Neural progenitor cell (in vitro differentiated cells): ENCODE measurements at regions not wholly inside any gene's neighbourhood (a gene's known extent, or its start where the extent isn't known, plus 50 kb on each side); places are given as distances from the start of the nearest gene placed in this dataset.

Source experiments
- DNase-seq: peaks from one replicate; pipeline ENCODE4 v3.0.0-alpha.2; 2016; ENCODE audit warnings: low spot score
- H2AFZ ChIP-seq: fragments of 200-600 bp; sonication (generic); replicated peaks from 2 replicates; pipeline ENCODE4 v1.6.1; 2016; ENCODE audit warnings: antibody characterized with exemption
- H3F3A ChIP-seq: fragments of 200-600 bp; sonication (generic); 2 replicates; pipeline ENCODE4 v1.6.1; 2016; ENCODE audit warnings: antibody characterized with exemption, low read depth
- H3K27ac ChIP-seq: fragments of 200-600 bp; sonication (generic); 2 replicates; pipeline ENCODE4 v1.5.1; 2016; ENCODE audit warnings: mild to moderate bottlenecking
- H3K27me3 ChIP-seq: fragments of 200-600 bp; sonication (generic); 2 replicates; pipeline ENCODE4 v1.6.1; 2016; ENCODE audit warnings: mild to moderate bottlenecking, moderate library complexity
- H3K36me3 ChIP-seq: fragments of 200-600 bp; sonication (generic); 2 replicates; pipeline ENCODE4 v1.5.1; 2016
- H3K4me1 ChIP-seq: fragments of 200-600 bp; sonication (generic); 2 replicates; pipeline ENCODE4 v1.6.1; 2016; ENCODE audit warnings: mixed run types
- H3K4me2 ChIP-seq: fragments of 200-600 bp; sonication (generic); 2 replicates; pipeline ENCODE4 v1.6.1; 2016
- H3K4me3 ChIP-seq: fragments of 200-600 bp; sonication (generic); 2 replicates; pipeline ENCODE4 v1.5.1; 2016
- H3K79me2 ChIP-seq: fragments of 200-600 bp; sonication (generic); 2 replicates; pipeline ENCODE4 v1.6.1; 2016; ENCODE audit warnings: low read depth
- H3K9ac ChIP-seq: fragments of 200-600 bp; sonication (generic); 2 replicates; pipeline ENCODE4 v1.6.1; 2016
- H3K9me3 ChIP-seq: fragments of 200-600 bp; sonication (generic); 2 replicates; pipeline ENCODE4 v1.5.1; 2016; ENCODE audit warnings: low read depth
- H4K20me1 ChIP-seq: fragments of 200-600 bp; sonication (generic); 2 replicates; pipeline ENCODE4 v1.6.1; 2016; ENCODE audit warnings: low read depth
- H3K27ac Mint-ChIP-seq: 3 replicates; pipeline ENCODE4 v1.8.0; 2021; ENCODE audit warnings: mixed read lengths
- H3K27me3 Mint-ChIP-seq: 2 replicates; pipeline ENCODE4 v1.8.0; 2022; ENCODE audit warnings: low read depth, mild to moderate bottlenecking, inconsistent platforms, moderate library complexity, mixed read lengths; ENCODE audit not compliant: insufficient read depth
- H3K36me3 Mint-ChIP-seq: 3 replicates; pipeline ENCODE4 v1.8.0; 2021; ENCODE audit warnings: mixed read lengths
- H3K4me1 Mint-ChIP-seq: 3 replicates; pipeline ENCODE4 v1.8.0; 2021; ENCODE audit warnings: mixed read lengths
- H3K4me3 Mint-ChIP-seq: 3 replicates; pipeline ENCODE4 v1.8.0; 2021; ENCODE audit warnings: mild to moderate bottlenecking, moderate library complexity, mixed read lengths
- H3K9me3 Mint-ChIP-seq: 3 replicates; pipeline ENCODE4 v1.8.0; 2020; ENCODE audit warnings: mixed read lengths
- EZH2 ChIP-seq: fragments of 200-600 bp; sonication (generic); IDR thresholded peaks from 2 replicates; pipeline ENCODE4 v1.6.1; 2017; ENCODE audit warnings: antibody characterized with exemption, mild to moderate bottlenecking, moderate library complexity
- EZH2phosphoT487 ChIP-seq: fragments of 200-600 bp; sonication (generic); IDR thresholded peaks from 2 replicates; pipeline ENCODE4 v1.6.1; 2017; ENCODE audit warnings: antibody characterized with exemption
- TF ChIP-seq, protein P1 (sequence below): fragments of 200-600 bp; sonication (generic); IDR thresholded peaks from 2 replicates; pipeline ENCODE4 v1.5.1; 2017; ENCODE audit warnings: antibody characterized with exemption, mild to moderate bottlenecking

DNA sequence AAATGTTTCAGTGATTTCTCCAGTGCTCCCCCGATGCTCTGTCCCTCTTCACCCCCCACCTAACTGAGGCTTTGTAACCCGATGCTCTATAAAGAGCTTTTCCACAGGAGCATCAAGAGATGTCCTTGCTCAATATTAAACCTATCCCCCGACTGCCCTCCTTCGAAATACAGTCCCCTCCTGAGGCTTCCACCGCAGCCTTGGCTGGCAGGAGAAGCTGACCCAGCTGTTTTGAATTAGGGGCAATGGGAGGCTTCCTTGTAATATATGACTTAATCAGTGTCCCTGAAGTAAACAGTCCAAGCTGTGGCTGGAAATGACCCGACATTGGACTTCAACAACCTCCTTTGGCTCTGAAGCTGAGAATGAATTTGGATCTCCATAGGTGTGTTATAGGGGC lies 62.4 kb downstream of the TMEM30B start:
- H3K27ac Mint-ChIP-seq, result no peak overlapping the region
- no peaks in the 10 kb centered on the region for H3K27me3 ChIP-seq
- DNase-seq, result no peak
- H3K4me2 ChIP-seq, result no peak overlapping the region
- no peak overlapping the region for H3K9ac ChIP-seq
- H2AFZ ChIP-seq, result no peak overlapping the region
- H3K36me3 ChIP-seq, result no peaks in the 10 kb centered on the region
- H3K4me3 Mint-ChIP-seq, result no peak overlapping the region
- no peaks in the 10 kb centered on the region for H3K36me3 Mint-ChIP-seq
- H3F3A ChIP-seq, result no peaks in the 10 kb centered on the region
- H3K4me3 ChIP-seq, result no peak overlapping the region
- TF ChIP-seq, protein P1, sequence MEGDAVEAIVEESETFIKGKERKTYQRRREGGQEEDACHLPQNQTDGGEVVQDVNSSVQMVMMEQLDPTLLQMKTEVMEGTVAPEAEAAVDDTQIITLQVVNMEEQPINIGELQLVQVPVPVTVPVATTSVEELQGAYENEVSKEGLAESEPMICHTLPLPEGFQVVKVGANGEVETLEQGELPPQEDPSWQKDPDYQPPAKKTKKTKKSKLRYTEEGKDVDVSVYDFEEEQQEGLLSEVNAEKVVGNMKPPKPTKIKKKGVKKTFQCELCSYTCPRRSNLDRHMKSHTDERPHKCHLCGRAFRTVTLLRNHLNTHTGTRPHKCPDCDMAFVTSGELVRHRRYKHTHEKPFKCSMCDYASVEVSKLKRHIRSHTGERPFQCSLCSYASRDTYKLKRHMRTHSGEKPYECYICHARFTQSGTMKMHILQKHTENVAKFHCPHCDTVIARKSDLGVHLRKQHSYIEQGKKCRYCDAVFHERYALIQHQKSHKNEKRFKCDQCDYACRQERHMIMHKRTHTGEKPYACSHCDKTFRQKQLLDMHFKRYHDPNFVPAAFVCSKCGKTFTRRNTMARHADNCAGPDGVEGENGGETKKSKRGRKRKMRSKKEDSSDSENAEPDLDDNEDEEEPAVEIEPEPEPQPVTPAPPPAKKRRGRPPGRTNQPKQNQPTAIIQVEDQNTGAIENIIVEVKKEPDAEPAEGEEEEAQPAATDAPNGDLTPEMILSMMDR, result no peak
- TF ChIP-seq EZH2 (no peak), EZH2phosphoT487 (no peak)
- H3K27me3 Mint-ChIP-seq, result no peaks in the 10 kb centered on the region
- H3K4me1 ChIP-seq, result peaks cover 20% of the 10 kb centered on the region
- H4K20me1 ChIP-seq, result no peaks in the 10 kb centered on the region
- H3K9me3 Mint-ChIP-seq, result no peaks in the 10 kb centered on the region
- H3K79me2 ChIP-seq, result no peaks in the 10 kb centered on the region
- no peaks in the 10 kb centered on the region for H3K9me3 ChIP-seq
- no peak overlapping the region for H3K27ac ChIP-seq
- H3K4me1 Mint-ChIP-seq, result peaks cover 13% of the 10 kb centered on the region

DNA sequence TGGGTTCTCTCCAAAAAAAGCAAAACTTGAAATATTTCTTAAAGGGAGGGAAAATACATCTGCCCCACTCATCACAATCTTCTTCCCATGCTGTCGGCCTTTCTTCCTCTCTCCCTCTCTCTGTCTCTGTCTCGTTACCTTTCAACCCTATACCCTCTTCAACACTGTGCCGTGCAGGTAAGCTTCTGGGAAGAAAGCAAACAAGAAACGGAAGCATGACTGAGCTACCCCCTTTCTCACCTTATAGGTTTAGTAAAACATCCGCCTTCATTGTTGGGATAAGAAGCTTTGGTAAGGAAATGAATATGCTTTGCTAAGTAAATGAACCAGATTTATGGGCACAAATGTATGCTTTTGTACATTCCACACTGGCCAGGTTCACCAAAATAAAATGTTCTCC lies 63.0 kb downstream of the TMEM30B start:
- Histone ChIP-seq H3F3A (no peaks in the 10 kb centered on the region), H3K27ac (no peak overlapping the region), H2AFZ (no peak overlapping the region), H3K9me3 (no peaks in the 10 kb centered on the region), H3K27me3 (no peaks in the 10 kb centered on the region), H3K4me2 (no peak overlapping the region), H3K36me3 (no peaks in the 10 kb centered on the region), H3K79me2 (no peaks in the 10 kb centered on the region), H4K20me1 (no peaks in the 10 kb centered on the region), H3K4me1 (peaks cover 20% of the 10 kb centered on the region), H3K4me3 (no peak overlapping the region), H3K9ac (no peak overlapping the region)
- DNase-seq, result no peak
- peaks cover 13% of the 10 kb centered on the region for H3K4me1 Mint-ChIP-seq
- H3K36me3 Mint-ChIP-seq, result no peaks in the 10 kb centered on the region
- no peaks in the 10 kb centered on the region for H3K9me3 Mint-ChIP-seq
- H3K4me3 Mint-ChIP-seq, result no peak overlapping the region
- TF ChIP-seq, protein P1, result no peak
- TF ChIP-seq EZH2 (no peak), EZH2phosphoT487 (no peak)
- no peaks in the 10 kb centered on the region for H3K27me3 Mint-ChIP-seq
- H3K27ac Mint-ChIP-seq, result no peak overlapping the region

DNA sequence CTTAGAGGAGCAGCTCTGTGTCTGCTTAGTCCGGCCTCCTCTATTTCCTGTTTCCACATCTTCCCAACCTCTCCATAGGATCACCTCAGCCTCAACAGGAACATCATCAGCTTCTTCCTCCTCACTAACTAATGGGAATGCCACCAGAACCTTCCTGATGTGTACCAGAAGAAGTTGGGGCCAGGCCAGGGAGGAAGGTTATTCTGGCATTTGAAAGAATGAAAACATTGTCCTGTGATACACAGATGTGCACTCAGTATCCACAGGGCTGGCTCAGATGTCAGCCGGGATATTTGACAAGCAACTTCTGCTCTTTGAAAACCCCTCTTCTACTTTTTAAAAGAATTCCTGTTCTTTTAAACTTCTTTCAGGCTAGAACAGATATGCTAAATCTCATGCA lies 63.6 kb downstream of the TMEM30B start:
- H3K36me3 Mint-ChIP-seq, result no peaks in the 10 kb centered on the region
- H3K27me3 Mint-ChIP-seq, result peaks cover 2% of the 10 kb centered on the region
- peaks cover 18% of the 10 kb centered on the region for H3K4me1 Mint-ChIP-seq
- Histone ChIP-seq H3K79me2 (no peaks in the 10 kb centered on the region), H3K36me3 (no peaks in the 10 kb centered on the region), H3F3A (no peaks in the 10 kb centered on the region), H3K9ac (no peak overlapping the region), H3K27ac (no peak overlapping the region), H3K27me3 (no peaks in the 10 kb centered on the region), H3K4me1 (peaks cover 20% of the 10 kb centered on the region), H3K4me2 (no peak overlapping the region), H2AFZ (no peak overlapping the region), H4K20me1 (no peaks in the 10 kb centered on the region), H3K4me3 (no peak overlapping the region), H3K9me3 (no peaks in the 10 kb centered on the region)
- no peak overlapping the region for H3K4me3 Mint-ChIP-seq
- H3K27ac Mint-ChIP-seq, result peak overlapping the region; percentile 24
- H3K9me3 Mint-ChIP-seq, result no peaks in the 10 kb centered on the region
- TF ChIP-seq, protein P1, result no peak
- TF ChIP-seq EZH2phosphoT487 (no peak), EZH2 (no peak)
- no peak for DNase-seq
